ENCODE measurements at regions not wholly inside any gene's neighbourhood (a gene's known extent, or its start where the extent isn't known, plus 50 kb on each side); places are given as distances from the start of the nearest gene placed in this dataset.

GRCh38 chr6:156630613-156631302, 146.4 kb upstream of the ARID1B start:
- H3K4me1 ChIP-seq (ENCODE audit: insufficient read depth, low read length, poor library complexity, severe bottlenecking), result peaks cover 20% of the 10 kb centered on the region
- ChIA-PET CTCF (ENCODE audit: unreplicated experiment) (no interaction called here), POLR2A (interaction anchor here (1.3 kb wide), 1 partner anchor 10 kb away, joined by 4 read pairs; no protein-coding TSS in a partner anchor)
- H3K36me3 ChIP-seq (ENCODE audit: insufficient read depth, low read length), result no peaks in the 10 kb centered on the region
- intact Hi-C loops (cut with micrococcal nuclease; ENCODE audit: unreplicated experiment), result no loop called here
- H3K9me3 ChIP-seq (ENCODE audit: low read length), result no peaks in the 10 kb centered on the region
- H3K27ac ChIP-seq (ENCODE audit: low read depth, low read length, poor library complexity, severe bottlenecking), result no peak overlapping the region
- no peak for DNase-seq (ENCODE audit: low spot score)
- TF ChIP-seq EZH2phosphoT487 (IDR thresholded peaks at IDR 0.05; ENCODE audit: borderline replicate concordance, low read depth, low read length), result no peak
- no peak for TF ChIP-seq CTCF (conservative IDR thresholded peaks at IDR 0.05; ENCODE audit: low read length)
- H3K4me2 ChIP-seq (ENCODE audit: low read length), result no peak overlapping the region
- H4K20me1 ChIP-seq (ENCODE audit: insufficient read depth, low read length), result no peaks in the 10 kb centered on the region
- no peak overlapping the region for H2AFZ ChIP-seq (ENCODE audit: low read length)
- no peaks in the 10 kb centered on the region for H3K9me2 ChIP-seq (ENCODE audit: insufficient read depth, low read length)
- no peaks in the 10 kb centered on the region for H3K79me2 ChIP-seq (ENCODE audit: insufficient read depth, low read depth, low read length)
- no peak overlapping the region for H3K4me3 ChIP-seq (ENCODE audit: low read depth, low read length, poor library complexity, severe bottlenecking)
- no TSS peak for BruUV-seq (replicated peaks)

DNA sequence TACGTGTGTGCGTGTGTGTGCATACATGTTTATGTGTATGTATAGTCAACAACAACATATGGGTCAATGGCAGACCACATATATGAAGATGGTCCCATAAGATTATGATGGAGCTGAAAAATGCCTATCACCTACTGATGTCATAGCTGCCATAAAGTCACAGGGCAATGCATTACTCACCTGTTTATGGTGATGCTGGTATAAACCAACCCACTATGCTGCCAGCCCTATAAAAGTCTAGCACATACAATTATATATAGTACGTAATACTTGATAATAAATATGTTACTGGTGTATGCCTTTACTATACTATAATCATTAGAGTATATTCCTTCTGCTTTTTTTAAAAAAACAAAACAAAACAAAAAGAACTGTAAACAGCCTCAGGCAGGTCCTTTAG, 148.4 kb upstream of the ARID1B start:
- Histone ChIP-seq H4K20me1 (ENCODE audit: insufficient read depth, low read length) (no peaks in the 10 kb centered on the region), H3K79me2 (ENCODE audit: insufficient read depth, low read depth, low read length) (no peaks in the 10 kb centered on the region), H3K27ac (ENCODE audit: low read depth, low read length, poor library complexity, severe bottlenecking) (no peak overlapping the region), H3K4me2 (ENCODE audit: low read length) (no peak overlapping the region), H3K4me1 (ENCODE audit: insufficient read depth, low read length, poor library complexity, severe bottlenecking) (peaks cover under 1% of the 10 kb centered on the region), H2AFZ (ENCODE audit: low read length) (no peak overlapping the region), H3K4me3 (ENCODE audit: low read depth, low read length, poor library complexity, severe bottlenecking) (no peak overlapping the region), H3K9me3 (ENCODE audit: low read length) (no peaks in the 10 kb centered on the region), H3K9me2 (ENCODE audit: insufficient read depth, low read length) (no peaks in the 10 kb centered on the region), H3K36me3 (ENCODE audit: insufficient read depth, low read length) (no peaks in the 10 kb centered on the region)
- no TSS peak for BruUV-seq (replicated peaks)
- POLR2A ChIA-PET, result interaction anchor here (0.7 to 2.2 kb wide), 4 partner anchors 9 to 120 kb away, joined by 3 to 9 read pairs (median 4); no protein-coding TSS in a partner anchor
- intact Hi-C loops (cut with micrococcal nuclease; ENCODE audit: unreplicated experiment), result no loop called here
- CTCF ChIA-PET (ENCODE audit: unreplicated experiment), result no interaction called here
- no peak for DNase-seq (ENCODE audit: low spot score)
- TF ChIP-seq CTCF (conservative IDR thresholded peaks at IDR 0.05; ENCODE audit: low read length) (no peak), EZH2phosphoT487 (IDR thresholded peaks at IDR 0.05; ENCODE audit: borderline replicate concordance, low read depth, low read length) (no peak)

- no peak for DNase-seq (ENCODE audit: low spot score)
- no peak overlapping the region for H3K4me3 ChIP-seq (ENCODE audit: low read depth, low read length, poor library complexity, severe bottlenecking)
- POLR2A ChIA-PET, result interaction anchor here (0.9 kb wide), 1 partner anchor 9 kb away, joined by 8 read pairs; no protein-coding TSS in a partner anchor
Observed at GRCh38 chr6:156627524-156627923, 149.7 kb upstream of the ARID1B start.

More at GRCh38 chr6:156627524-156627923, 149.7 kb upstream of the ARID1B start:
- Histone ChIP-seq H3K9me2 (ENCODE audit: insufficient read depth, low read length) (no peaks in the 10 kb centered on the region), H3K27ac (ENCODE audit: low read depth, low read length, poor library complexity, severe bottlenecking) (no peak overlapping the region), H3K4me1 (ENCODE audit: insufficient read depth, low read length, poor library complexity, severe bottlenecking) (no peaks in the 10 kb centered on the region), H3K4me2 (ENCODE audit: low read length) (no peak overlapping the region), H3K36me3 (ENCODE audit: insufficient read depth, low read length) (no peaks in the 10 kb centered on the region), H4K20me1 (ENCODE audit: insufficient read depth, low read length) (no peaks in the 10 kb centered on the region), H3K9me3 (ENCODE audit: low read length) (no peaks in the 10 kb centered on the region), H2AFZ (ENCODE audit: low read length) (no peak overlapping the region), H3K79me2 (ENCODE audit: insufficient read depth, low read depth, low read length) (no peaks in the 10 kb centered on the region)
- no TSS peak for BruUV-seq (replicated peaks)
- intact Hi-C loops (cut with micrococcal nuclease; ENCODE audit: unreplicated experiment), result no loop called here
- CTCF ChIA-PET (ENCODE audit: unreplicated experiment), result no interaction called here
- TF ChIP-seq EZH2phosphoT487 (IDR thresholded peaks at IDR 0.05; ENCODE audit: borderline replicate concordance, low read depth, low read length) (no peak), CTCF (conservative IDR thresholded peaks at IDR 0.05; ENCODE audit: low read length) (no peak)

Data from OCI-LY7 (cell line).